ENCODE measurements at regions not wholly inside any gene's neighbourhood (a gene's known extent, or its start where the extent isn't known, plus 50 kb on each side); places are given as distances from the start of the nearest gene placed in this dataset.

DNA sequence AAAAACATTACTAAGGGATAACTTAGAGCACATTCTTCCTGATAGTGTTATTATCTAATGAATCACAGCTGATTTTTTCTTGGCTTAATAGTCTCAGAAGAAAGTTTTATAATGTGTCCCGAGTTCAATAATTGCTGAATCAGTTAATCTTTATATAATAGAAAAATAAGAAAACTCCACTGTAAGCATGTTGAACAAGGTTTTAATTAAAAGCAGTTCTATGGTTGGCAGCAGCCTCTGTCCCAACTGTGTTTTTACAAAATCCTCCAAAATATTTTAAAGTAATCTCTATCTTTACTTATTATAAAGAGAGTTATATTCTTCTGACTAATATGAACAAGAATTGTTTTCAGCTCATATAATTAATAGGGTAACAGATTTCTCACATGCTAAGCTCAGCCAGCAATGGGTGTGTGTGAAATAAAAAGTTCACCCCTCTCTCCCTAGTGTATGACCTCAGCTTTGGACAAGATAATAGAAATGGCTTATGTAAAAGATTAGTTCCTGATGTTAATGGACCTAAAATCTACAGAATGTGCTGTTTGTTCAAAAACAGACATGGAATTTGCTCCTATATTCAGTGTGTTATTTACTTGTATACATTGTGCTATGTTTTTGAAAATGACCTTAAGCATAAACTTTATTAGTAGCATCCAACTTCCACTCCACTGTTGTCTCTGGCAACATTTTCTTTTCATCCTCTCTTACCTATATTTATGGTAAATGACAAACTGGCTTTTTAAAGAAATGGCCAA, 67.1 kb upstream of the DCN start:
- TF ChIP-seq POLR2A (IDR thresholded peaks at IDR 0.05) (no peak), CTCF (IDR thresholded peaks at IDR 0.05) (no peak), POLR2AphosphoS5 (IDR thresholded peaks at IDR 0.05) (no peak)
